ENCODE measurements at regions not wholly inside any gene's neighbourhood (a gene's known extent, or its start where the extent isn't known, plus 50 kb on each side); places are given as distances from the start of the nearest gene placed in this dataset.
"Not testable (repeated sequence)": the region's sequence is repeated elsewhere in the genome, so short reads cannot be mapped to it uniquely, and the experiment has no call there.

GRCh38 chr16:17018585-17018939, 452.2 kb downstream of the XYLT1 start:
- DNase-seq: no peak

GRCh38 chr16:17019366-17019765, 451.4 kb downstream of the XYLT1 start:
- no peak for DNase-seq

GRCh38 chr16:17023606-17024005, 447.2 kb downstream of the XYLT1 start:
- DNase-seq: no peak

- DNase-seq: no peak
These were observed 446.2 kb downstream of the XYLT1 start for GRCh38 chr16:17024514-17024913.

- no peak for DNase-seq
These were observed 444.0 kb downstream of the XYLT1 start for GRCh38 chr16:17026600-17027242.

GRCh38 chr16:17027488-17028129, 443.2 kb downstream of the XYLT1 start:
- no peak for DNase-seq

- no peak for DNase-seq
These were observed 441.0 kb downstream of the XYLT1 start for GRCh38 chr16:17029602-17030350.

- no peak for DNase-seq
These were observed 439.1 kb downstream of the XYLT1 start for GRCh38 chr16:17031484-17032268.

GRCh38 chr16:17032332-17032731, 438.4 kb downstream of the XYLT1 start:
- no peak for DNase-seq

GRCh38 chr16:17034477-17035252, 436.1 kb downstream of the XYLT1 start:
- no peak for DNase-seq

- DNase-seq: no peak
These were observed 433.3 kb downstream of the XYLT1 start for GRCh38 chr16:17037499-17037898.

- DNase-seq: no peak
These were observed 432.3 kb downstream of the XYLT1 start for GRCh38 chr16:17038415-17038814.

- not testable (repeated sequence) for DNase-seq
These were observed 421.7 kb downstream of the XYLT1 start for GRCh38 chr16:17049109-17049508.

- no peak for DNase-seq
These were observed 420.3 kb downstream of the XYLT1 start for GRCh38 chr16:17050468-17050867.

Measured in activated T-cell treated with anti-CD3 and anti-CD28 coated beads, Interleukin-2, amount 50 U/mL, for 1 hour (primary cell).